ENCODE measurements at regions not wholly inside any gene's neighbourhood (a gene's known extent, or its start where the extent isn't known, plus 50 kb on each side); places are given as distances from the start of the nearest gene placed in this dataset.
A peak's percentile ranks its signal among the peaks of the same experiment; 100 is the strongest.

- no peak overlapping the region for H3K4me3 ChIP-seq (ENCODE audit: low read depth, low read length)
- TF ChIP-seq CTCF (conservative IDR thresholded peaks at IDR 0.05; ENCODE audit: low read depth, low read length) = no peak
- DNase-seq (ENCODE audit: low read depth) = no peak
Measured at GRCh38 chr2:139495851-139496250, 715.7 kb upstream of the NXPH2 start.

DNA sequence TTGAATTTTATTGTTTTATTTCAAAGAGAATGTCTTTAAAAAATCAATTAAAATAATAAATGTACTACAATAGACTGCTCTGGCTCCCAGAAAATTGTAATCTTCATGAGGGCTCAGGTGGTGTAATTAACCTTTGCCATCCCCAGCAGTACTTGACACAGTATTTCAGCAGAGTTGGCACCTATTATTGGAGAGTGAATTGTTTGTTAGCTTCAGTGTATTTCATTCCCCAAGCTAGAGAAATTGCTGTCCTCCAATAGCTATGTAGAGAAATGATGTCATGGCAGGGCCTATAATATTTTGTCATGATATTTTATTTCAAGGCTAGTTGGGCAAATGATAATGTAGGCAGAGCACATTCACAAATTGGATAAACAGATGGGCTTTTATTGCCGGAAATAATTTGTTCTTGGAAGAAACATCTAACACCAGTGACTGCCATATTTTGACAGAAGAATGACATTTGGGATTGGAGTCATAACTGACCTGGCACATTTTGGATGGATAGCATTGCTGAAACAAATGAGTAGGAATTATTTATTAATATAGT lies 712.0 kb upstream of the NXPH2 start:
- DNase-seq (ENCODE audit: low read depth) = no peak
- no peak for TF ChIP-seq CTCF (conservative IDR thresholded peaks at IDR 0.05; ENCODE audit: low read depth, low read length)

GRCh38 chr2:139480161-139480650 lies 700.0 kb upstream of the NXPH2 start:
- no peak for DNase-seq (ENCODE audit: low read depth)
- no peak overlapping the region for H3K4me3 ChIP-seq (ENCODE audit: low read depth, low read length)
- no peak for TF ChIP-seq CTCF (conservative IDR thresholded peaks at IDR 0.05; ENCODE audit: low read depth, low read length)

More for the DNA sequence above, 712.0 kb upstream of the NXPH2 start:
- no peak overlapping the region for H3K4me3 ChIP-seq (ENCODE audit: low read depth, low read length)

- no peak for TF ChIP-seq CTCF (conservative IDR thresholded peaks at IDR 0.05; ENCODE audit: low read depth, low read length)
- DNase-seq (ENCODE audit: low read depth) = peak; percentile 2
- no peak overlapping the region for H3K4me3 ChIP-seq (ENCODE audit: low read depth, low read length)
Measured at GRCh38 chr2:139478165-139478914, 698.1 kb upstream of the NXPH2 start.

DNA sequence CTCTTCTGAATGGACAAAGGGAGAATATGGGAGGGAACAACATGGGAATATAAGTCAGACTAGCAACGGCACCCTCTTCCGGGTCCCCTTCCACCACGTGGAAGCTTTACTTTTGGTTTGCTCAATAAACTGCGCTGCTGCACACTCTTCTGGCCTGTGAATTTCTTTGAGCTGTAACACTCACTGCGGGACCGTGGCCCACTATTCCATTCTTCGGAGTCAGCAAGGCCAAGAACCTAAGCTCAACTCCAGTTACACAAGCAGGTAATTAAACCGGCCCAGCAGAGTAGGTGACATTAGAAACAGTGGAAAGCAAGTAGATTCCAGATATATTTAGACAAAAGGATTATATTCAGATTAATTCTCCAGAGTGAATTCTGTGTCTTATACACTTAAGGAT lies 697.4 kb upstream of the NXPH2 start:
- no peak for TF ChIP-seq CTCF (conservative IDR thresholded peaks at IDR 0.05; ENCODE audit: low read depth, low read length)
- no peak overlapping the region for H3K4me3 ChIP-seq (ENCODE audit: low read depth, low read length)
- DNase-seq (ENCODE audit: low read depth) = no peak

- no peak for TF ChIP-seq CTCF (conservative IDR thresholded peaks at IDR 0.05; ENCODE audit: low read depth, low read length)
- H3K4me3 ChIP-seq (ENCODE audit: low read depth, low read length) = no peak overlapping the region
- DNase-seq (ENCODE audit: low read depth) = no peak
Measured at GRCh38 chr2:139469985-139470384, 689.8 kb upstream of the NXPH2 start.

DNA sequence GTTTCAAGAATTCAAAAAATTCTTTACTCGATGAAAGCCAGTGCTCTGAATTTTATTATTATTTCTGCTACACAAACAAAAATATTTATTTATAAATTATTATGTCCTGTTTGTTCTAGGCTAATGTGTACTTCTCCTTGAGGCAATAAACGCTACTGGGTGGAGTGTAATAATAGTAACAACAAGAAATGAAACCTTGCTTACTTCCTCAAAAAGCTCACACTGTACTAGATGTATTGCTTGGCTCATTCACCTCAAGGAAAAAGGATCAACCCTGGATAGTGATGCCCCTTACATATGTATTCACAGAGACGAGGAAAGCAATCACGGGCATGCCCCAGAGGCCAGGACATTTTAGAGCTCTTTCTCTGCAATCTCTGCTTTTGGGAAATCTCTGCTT lies 685.6 kb upstream of the NXPH2 start:
- DNase-seq (ENCODE audit: low read depth) = no peak
- no peak for TF ChIP-seq CTCF (conservative IDR thresholded peaks at IDR 0.05; ENCODE audit: low read depth, low read length)
- no peak overlapping the region for H3K4me3 ChIP-seq (ENCODE audit: low read depth, low read length)

Data from choroid plexus epithelial cell (primary cell).